PC-9 (cell line): ENCODE measurements at regions not wholly inside any gene's neighbourhood (a gene's known extent, or its start where the extent isn't known, plus 50 kb on each side); places are given as distances from the start of the nearest gene placed in this dataset.

ENCODE experiments used
- CTCF ChIP-seq: fragments of 200-600 bp; sonication (generic); conservative IDR thresholded peaks from 2 replicates; pipeline ENCODE4 v1.6.1; 2017; ENCODE audit warnings: mixed run types, antibody characterized with exemption, mild to moderate bottlenecking, moderate library complexity
- EZH2 ChIP-seq: fragments of 200-600 bp; sonication (generic); IDR thresholded peaks from 2 replicates; pipeline ENCODE4 v1.8.0; 2017; ENCODE audit warnings: antibody characterized with exemption, low read depth

- no peak for TF ChIP-seq CTCF
- TF ChIP-seq EZH2: no peak
Measured at GRCh38 chr14:105933238-105933637, 406.9 kb downstream of the TMEM121 start.
